ENCODE measurements at regions not wholly inside any gene's neighbourhood (a gene's known extent, or its start where the extent isn't known, plus 50 kb on each side); places are given as distances from the start of the nearest gene placed in this dataset.

DNA sequence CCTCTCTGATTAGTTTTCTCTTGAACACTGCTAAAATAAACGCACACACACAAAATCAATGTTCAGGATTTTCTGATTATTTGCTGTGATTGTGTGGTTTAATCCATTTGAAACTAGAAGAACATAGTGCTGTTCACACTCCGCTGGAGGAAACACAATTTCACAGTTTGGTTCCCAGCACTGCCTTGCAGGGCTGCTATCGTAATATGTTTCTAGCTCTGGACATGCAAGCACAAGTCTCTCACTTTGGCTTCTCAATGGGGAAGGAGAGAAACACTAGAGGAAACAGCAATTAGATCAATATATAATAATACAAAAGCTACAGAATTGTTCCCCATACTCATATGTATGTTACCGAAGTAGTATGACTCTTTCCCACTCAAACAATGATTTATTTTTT is 299.5 kb downstream of the NSUN3 start (continued):
- TF ChIP-seq YY1 (IDR thresholded peaks at IDR 0.05; ENCODE audit: low read depth, low read length), result no peak
- TF ChIP-seq CREB1 (IDR thresholded peaks at IDR 0.05), result no peak

- H2BK12ac ChIP-seq (ENCODE audit: low read depth, low read length), result no peak overlapping the region
- no peak overlapping the region for H3K18ac ChIP-seq (ENCODE audit: extremely low read depth, low read length)
- no peak overlapping the region for H3K14ac ChIP-seq (ENCODE audit: insufficient read length)
- H3K9ac ChIP-seq (replicated peaks in 1 of 4; ENCODE audit: extremely low read depth in 1 of 4, low read depth in 3 of 4, low read length in 3 of 4), result no peak overlapping the region
- no peaks in the 10 kb centered on the region for H3K36me3 ChIP-seq (ENCODE audit: control insufficient read depth in 2 of 4, insufficient read depth in 4 of 4, low read length in 3 of 4)
- H2BK120ac ChIP-seq (replicated peaks; ENCODE audit: low read depth, low read length), result no peak overlapping the region
- no peak overlapping the region for H2AFZ ChIP-seq (ENCODE audit: low read length)
- no peak overlapping the region for H2BK15ac ChIP-seq (ENCODE audit: low read length)
- H3K27me3 ChIP-seq (replicated peaks in 1 of 4; ENCODE audit: control insufficient read depth in 3 of 4, extremely low read depth in 1 of 4, insufficient read depth in 3 of 4, low read length in 3 of 4), result no peaks in the 10 kb centered on the region
- no peak overlapping the region for H4K8ac ChIP-seq (ENCODE audit: extremely low read depth, insufficient read depth, low read length)
- no peaks in the 10 kb centered on the region for H4K20me1 ChIP-seq (replicated peaks in 1 of 2; ENCODE audit: control insufficient read depth in 1 of 2, insufficient read depth in 2 of 2, low read length in 2 of 2)
- DNase-seq (ENCODE audit: low read depth in 1 of 2, low spot score in 2 of 2), result no peak
- H4K91ac ChIP-seq (replicated peaks; ENCODE audit: insufficient read length, low read length), result no peak overlapping the region
- H3K79me1 ChIP-seq (ENCODE audit: low read depth, low read length), result no peaks in the 10 kb centered on the region
- H2AK5ac ChIP-seq (ENCODE audit: low read depth, low read length), result no peak overlapping the region
- H3K4me1 ChIP-seq (replicated peaks in 1 of 4; ENCODE audit: control insufficient read depth in 3 of 4, insufficient read depth in 4 of 4, low read length in 3 of 4), result no peaks in the 10 kb centered on the region
- no peaks in the 10 kb centered on the region for H3K9me3 ChIP-seq (ENCODE audit: insufficient read depth in 2 of 2, low read depth in 1 of 2, low read length in 1 of 2)
- no peaks in the 10 kb centered on the region for H3K79me2 ChIP-seq (ENCODE audit: control insufficient read depth in 1 of 2, insufficient read depth in 2 of 2, low read length in 2 of 2)
- H2BK5ac ChIP-seq (ENCODE audit: low read depth, low read length), result no peak overlapping the region
- no peak overlapping the region for H3K27ac ChIP-seq (ENCODE audit: low read depth, low read length)
- H3K56ac ChIP-seq (replicated peaks; ENCODE audit: insufficient read length, low read depth, low read length), result no peak overlapping the region
- H3K4ac ChIP-seq (replicated peaks; ENCODE audit: insufficient read length, low read depth, low read length), result no peak overlapping the region
- FAIRE-seq, result no peak
- H4K5ac ChIP-seq (ENCODE audit: insufficient read length, low read depth, low read length), result no peak overlapping the region
- no peak overlapping the region for H3K4me2 ChIP-seq (ENCODE audit: insufficient read depth in 1 of 2, low read depth in 2 of 2, low read length in 2 of 2)
- 94% methylated on average over 3 of the region's 3 CpGs; no CpG with 5 or more reads in 1 of the 2 experiments for WGBS, 2 experiments (ENCODE audit: extremely low coverage in 1 of 2, insufficient coverage in 1 of 2, insufficient read length in 1 of 2, insufficient replicate concordance in 2 of 2, low coverage in 1 of 2, low lambda C conversion rate in 2 of 2, missing lambda C conversion rate in 1 of 2)
- ChIA-PET POLR2A (ENCODE audit: partially characterized antibody) (no interaction called here), CTCF (ENCODE audit: partially characterized antibody) (no interaction called here)
- H2BK20ac ChIP-seq (ENCODE audit: low read length), result no peak overlapping the region
- H3K4me3 ChIP-seq (ENCODE audit: extremely low read depth in 1 of 4, insufficient read depth in 2 of 4, low read depth in 3 of 4, low read length in 4 of 4), result no peak overlapping the region
- H3K23ac ChIP-seq (ENCODE audit: insufficient read length), result no peak overlapping the region
- H3K23me2 ChIP-seq (ENCODE audit: low read depth, low read length), result no peaks in the 10 kb centered on the region
- TF ChIP-seq CBX5 (IDR thresholded peaks at IDR 0.05; ENCODE audit: low read depth, low read length) (no peak), EP300 (IDR thresholded peaks at IDR 0.05; ENCODE audit: borderline replicate concordance in 1 of 2, low read depth in 2 of 2, low read length in 2 of 2) (no peak), EZH2 (IDR thresholded peaks at IDR 0.05; ENCODE audit: low read depth, low read length, severe bottlenecking) (no peak), SIRT6 (IDR thresholded peaks at IDR 0.05; ENCODE audit: low read length) (no peak), SRF (IDR thresholded peaks at IDR 0.05; ENCODE audit: low read depth, low read length) (no peak), SIX5 (IDR thresholded peaks at IDR 0.05; ENCODE audit: low read depth, low read length) (no peak), CTBP2 (IDR thresholded peaks at IDR 0.05; ENCODE audit: borderline replicate concordance, insufficient read depth, insufficient read length, low read length) (no peak), EGR1 (IDR thresholded peaks at IDR 0.05; ENCODE audit: borderline replicate concordance, low read depth, low read length) (no peak), BRCA1 (IDR thresholded peaks at IDR 0.05; ENCODE audit: low read depth, low read length) (no peak)
- TF ChIP-seq, protein P1, sequence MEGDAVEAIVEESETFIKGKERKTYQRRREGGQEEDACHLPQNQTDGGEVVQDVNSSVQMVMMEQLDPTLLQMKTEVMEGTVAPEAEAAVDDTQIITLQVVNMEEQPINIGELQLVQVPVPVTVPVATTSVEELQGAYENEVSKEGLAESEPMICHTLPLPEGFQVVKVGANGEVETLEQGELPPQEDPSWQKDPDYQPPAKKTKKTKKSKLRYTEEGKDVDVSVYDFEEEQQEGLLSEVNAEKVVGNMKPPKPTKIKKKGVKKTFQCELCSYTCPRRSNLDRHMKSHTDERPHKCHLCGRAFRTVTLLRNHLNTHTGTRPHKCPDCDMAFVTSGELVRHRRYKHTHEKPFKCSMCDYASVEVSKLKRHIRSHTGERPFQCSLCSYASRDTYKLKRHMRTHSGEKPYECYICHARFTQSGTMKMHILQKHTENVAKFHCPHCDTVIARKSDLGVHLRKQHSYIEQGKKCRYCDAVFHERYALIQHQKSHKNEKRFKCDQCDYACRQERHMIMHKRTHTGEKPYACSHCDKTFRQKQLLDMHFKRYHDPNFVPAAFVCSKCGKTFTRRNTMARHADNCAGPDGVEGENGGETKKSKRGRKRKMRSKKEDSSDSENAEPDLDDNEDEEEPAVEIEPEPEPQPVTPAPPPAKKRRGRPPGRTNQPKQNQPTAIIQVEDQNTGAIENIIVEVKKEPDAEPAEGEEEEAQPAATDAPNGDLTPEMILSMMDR (IDR thresholded peaks at IDR 0.05; ENCODE audit: control extremely low read depth in 1 of 3, insufficient read depth in 1 of 3, low read depth in 1 of 3, low read length in 3 of 3), result no peak
These were observed 302.1 kb downstream of the NSUN3 start for GRCh38 chr3:94365006-94365405.

All from H1 (cell line).